HepG2 (cell line): ENCODE measurements at regions not wholly inside any gene's neighbourhood (a gene's known extent, or its start where the extent isn't known, plus 50 kb on each side); places are given as distances from the start of the nearest gene placed in this dataset.

Source experiments
- E2F1 ChIP-seq: sonication (generic); formaldehyde crosslinking; IDR thresholded peaks from 2 replicates; pipeline ENCODE4 v1.5.0; 2020; ENCODE audit warnings: missing genetic modification reagents
- HES4 ChIP-seq: sonication (generic); formaldehyde crosslinking; IDR thresholded peaks from 2 replicates; pipeline ENCODE4 v1.9.0; 2021; ENCODE audit warnings: mild to moderate bottlenecking, missing genetic modification reagents, borderline replicate concordance
- RERE ChIP-seq: IDR thresholded peaks from 2 replicates; pipeline ENCODE4 v1.6.1; 2016; ENCODE audit warnings: low read depth, missing genetic modification reagents, missing compliant biosample characterization
- RORA ChIP-seq: sonication (generic); formaldehyde crosslinking; IDR thresholded peaks from 2 replicates; pipeline ENCODE4 v1.5.0; 2020; ENCODE audit warnings: mild to moderate bottlenecking, missing genetic modification reagents, moderate library complexity
- THAP9 ChIP-seq: sonication (generic); formaldehyde crosslinking; IDR thresholded peaks from 2 replicates; pipeline ENCODE4; 2020; ENCODE audit warnings: missing genetic modification reagents, mild to moderate bottlenecking, borderline replicate concordance
- WIZ ChIP-seq: sonication (generic); formaldehyde crosslinking; IDR thresholded peaks from 2 replicates; pipeline ENCODE4 v1.5.1; 2020; ENCODE audit warnings: mild to moderate bottlenecking, missing genetic modification reagents
- ZNF30 ChIP-seq: sonication (generic); formaldehyde crosslinking; IDR thresholded peaks from 2 replicates; pipeline ENCODE4 v1.5.0; 2020; ENCODE audit warnings: mild to moderate bottlenecking, missing genetic modification reagents
- ZNF350 ChIP-seq: sonication (generic); formaldehyde crosslinking; IDR thresholded peaks from 2 replicates; pipeline ENCODE4 v1.4.0; 2020; ENCODE audit warnings: mild to moderate bottlenecking, low read depth, missing genetic modification reagents, borderline replicate concordance
- ZNF501 ChIP-seq: sonication (generic); formaldehyde crosslinking; IDR thresholded peaks from 2 replicates; pipeline ENCODE4 v1.5.1; 2020; ENCODE audit warnings: mild to moderate bottlenecking, moderate library complexity, missing genetic modification reagents
- ZNF607 ChIP-seq: sonication (generic); formaldehyde crosslinking; IDR thresholded peaks from 2 replicates; pipeline ENCODE4 v1.5.1; 2020; ENCODE audit warnings: missing genetic modification reagents, mild to moderate bottlenecking, borderline replicate concordance
- TF ChIP-seq, protein P1 (sequence below): sonication (generic); formaldehyde crosslinking; IDR thresholded peaks from 2 replicates; pipeline ENCODE4 v1.4.0; 2020; ENCODE audit warnings: mild to moderate bottlenecking, missing genetic modification reagents
- TF ChIP-seq, protein P2 (sequence below): sonication (generic); formaldehyde crosslinking; conservative IDR thresholded peaks from 2 replicates; pipeline ENCODE4 v1.4.0; 2020; ENCODE audit warnings: missing genetic modification reagents

DNA sequence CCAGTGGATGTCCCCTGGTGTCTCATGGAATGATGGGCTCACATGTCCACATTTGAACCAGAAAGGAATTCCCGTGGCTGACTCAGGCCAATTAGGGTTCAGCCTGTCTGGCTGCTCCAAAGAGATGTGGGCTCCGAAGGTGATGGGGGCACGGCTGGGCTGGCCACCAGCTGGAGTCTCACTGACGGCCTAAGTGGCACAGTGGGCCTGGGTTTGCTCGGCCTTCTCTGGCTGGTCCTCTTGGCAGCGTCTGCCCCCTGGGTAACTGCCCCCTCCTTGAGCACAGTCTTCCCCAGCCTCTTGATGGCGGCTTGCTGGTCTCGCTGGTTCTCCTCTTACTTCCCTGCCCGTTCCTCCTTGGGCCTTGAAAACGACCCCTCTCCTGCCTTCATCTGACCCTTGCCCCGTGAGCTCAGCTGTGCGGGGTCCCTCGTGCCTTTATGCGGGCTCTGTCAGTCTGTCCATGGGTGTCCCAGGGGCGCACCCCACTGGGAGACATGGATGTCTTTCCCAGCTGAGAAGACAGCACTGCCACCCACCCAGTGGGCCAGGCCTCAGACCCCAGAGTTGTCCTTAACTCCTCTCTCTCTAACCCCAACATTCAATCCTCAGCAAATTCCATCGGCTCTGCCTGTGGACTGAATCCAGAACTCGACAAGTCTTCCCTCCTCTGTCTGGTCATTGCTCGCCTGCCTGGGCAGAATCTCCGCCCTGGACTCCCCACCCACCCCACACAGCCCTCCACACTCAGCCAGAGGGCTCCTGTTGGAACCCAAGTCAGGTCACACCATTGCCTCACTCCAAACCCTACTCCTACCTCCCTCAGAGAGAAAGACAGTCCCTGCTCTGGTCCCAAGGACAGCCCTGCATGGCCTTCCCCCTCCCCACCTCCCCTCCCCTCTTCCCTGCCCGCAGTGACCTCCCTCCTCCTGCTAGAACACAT lies 78.7 kb downstream of the CEBPB start (continued):
- TF ChIP-seq ZNF350 (peak; percentile 67; the same call in 1 of the 2 replicates), WIZ (CRISPR knock-in tag) (no peak), HES4 (CRISPR knock-in tag) (peak; percentile 22; the same call in 1 of the 2 replicates), ZNF607 (CRISPR knock-in tag) (no peak), THAP9 (CRISPR knock-in tag) (peak; percentile 15; the same call in 1 of the 2 replicates), E2F1 (CRISPR knock-in tag) (no peak), RORA (CRISPR knock-in tag) (no peak), ZNF30 (CRISPR knock-in tag) (no peak), ZNF501 (CRISPR knock-in tag) (no peak), RERE (no peak)
- TF ChIP-seq, protein P1, sequence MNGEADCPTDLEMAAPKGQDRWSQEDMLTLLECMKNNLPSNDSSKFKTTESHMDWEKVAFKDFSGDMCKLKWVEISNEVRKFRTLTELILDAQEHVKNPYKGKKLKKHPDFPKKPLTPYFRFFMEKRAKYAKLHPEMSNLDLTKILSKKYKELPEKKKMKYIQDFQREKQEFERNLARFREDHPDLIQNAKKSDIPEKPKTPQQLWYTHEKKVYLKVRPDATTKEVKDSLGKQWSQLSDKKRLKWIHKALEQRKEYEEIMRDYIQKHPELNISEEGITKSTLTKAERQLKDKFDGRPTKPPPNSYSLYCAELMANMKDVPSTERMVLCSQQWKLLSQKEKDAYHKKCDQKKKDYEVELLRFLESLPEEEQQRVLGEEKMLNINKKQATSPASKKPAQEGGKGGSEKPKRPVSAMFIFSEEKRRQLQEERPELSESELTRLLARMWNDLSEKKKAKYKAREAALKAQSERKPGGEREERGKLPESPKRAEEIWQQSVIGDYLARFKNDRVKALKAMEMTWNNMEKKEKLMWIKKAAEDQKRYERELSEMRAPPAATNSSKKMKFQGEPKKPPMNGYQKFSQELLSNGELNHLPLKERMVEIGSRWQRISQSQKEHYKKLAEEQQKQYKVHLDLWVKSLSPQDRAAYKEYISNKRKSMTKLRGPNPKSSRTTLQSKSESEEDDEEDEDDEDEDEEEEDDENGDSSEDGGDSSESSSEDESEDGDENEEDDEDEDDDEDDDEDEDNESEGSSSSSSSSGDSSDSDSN (CRISPR knock-in tag) = peak; percentile 57
- TF ChIP-seq, protein P2, sequence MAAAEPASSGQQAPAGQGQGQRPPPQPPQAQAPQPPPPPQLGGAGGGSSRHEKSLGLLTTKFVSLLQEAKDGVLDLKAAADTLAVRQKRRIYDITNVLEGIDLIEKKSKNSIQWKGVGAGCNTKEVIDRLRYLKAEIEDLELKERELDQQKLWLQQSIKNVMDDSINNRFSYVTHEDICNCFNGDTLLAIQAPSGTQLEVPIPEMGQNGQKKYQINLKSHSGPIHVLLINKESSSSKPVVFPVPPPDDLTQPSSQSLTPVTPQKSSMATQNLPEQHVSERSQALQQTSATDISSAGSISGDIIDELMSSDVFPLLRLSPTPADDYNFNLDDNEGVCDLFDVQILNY = peak; percentile 60; the same call in 1 of the 2 replicates
